HL-60 (cell line): ENCODE measurements at regions not wholly inside any gene's neighbourhood (a gene's known extent, or its start where the extent isn't known, plus 50 kb on each side); places are given as distances from the start of the nearest gene placed in this dataset.

Source experiments
- DNase-seq, 2 experiments: peaks; one replicate each; pipeline ENCODE4 v3.0.0-alpha.2; 2010 to 2020; ENCODE audit warnings: low read depth in 1 of 2, low spot score in 1 of 2
- H3K27ac ChIP-seq: fragments of 250-450 bp; sonication (Bioruptor Pico); replicated peaks from 2 replicates; pipeline ENCODE4 v1.5.1; 2020; ENCODE audit warnings: mild to moderate bottlenecking, moderate library complexity
- H3K27me3 ChIP-seq: fragments of 250-450 bp; sonication (Bioruptor Pico); 2 replicates; pipeline ENCODE4 v1.5.1; 2021; ENCODE audit warnings: mild to moderate bottlenecking, moderate library complexity; ENCODE audit not compliant: insufficient read depth, poor library complexity, severe bottlenecking
- H3K4me3 ChIP-seq: replicated peaks from 2 replicates; pipeline ENCODE4 v1.5.1; 2011; ENCODE audit warnings: mild to moderate bottlenecking, control low read depth, low read length; ENCODE audit not compliant: insufficient read depth
- CTCF ChIP-seq: IDR thresholded peaks from one replicate; pipeline ENCODE4 v1.5.1; 2011; ENCODE audit warnings: low read length, control low read depth, inconsistent platforms; ENCODE audit not compliant: insufficient read depth
- GABPA ChIP-seq: IDR thresholded peaks from 2 replicates; pipeline ENCODE4 v1.6.1; 2012; ENCODE audit warnings: low read depth
- POLR2AphosphoS5 ChIP-seq: IDR thresholded peaks from 2 replicates; pipeline ENCODE4 v1.6.1; 2012; ENCODE audit warnings: low read depth
- REST ChIP-seq: IDR thresholded peaks from 2 replicates; pipeline ENCODE4 v1.6.1; 2012; ENCODE audit warnings: low read depth; ENCODE audit not compliant: insufficient replicate concordance
- SPI1 ChIP-seq: IDR thresholded peaks from 2 replicates; pipeline ENCODE4 v1.6.1; 2012; ENCODE audit warnings: low read depth, mild to moderate bottlenecking, borderline replicate concordance

GRCh38 chr11:109612496-109612895, 190.5 kb downstream of the C11orf87 start:
- Histone ChIP-seq H3K4me3 (no peak overlapping the region), H3K27ac (no peak overlapping the region), H3K27me3 (no peaks in the 10 kb centered on the region)
- DNase-seq, result peak in 1 of 2 experiments; percentile 4
- TF ChIP-seq SPI1 (no peak), CTCF (no peak)

GRCh38 chr11:109619498-109619897, 197.5 kb downstream of the C11orf87 start:
- no peak for TF ChIP-seq GABPA
- TF ChIP-seq POLR2AphosphoS5, result no peak
- no peak for TF ChIP-seq REST
- TF ChIP-seq CTCF, result no peak
- TF ChIP-seq SPI1, result no peak
- no peak overlapping the region for H3K27ac ChIP-seq
- no peak for DNase-seq
- H3K27me3 ChIP-seq, result no peaks in the 10 kb centered on the region
- H3K4me3 ChIP-seq, result no peak overlapping the region

GRCh38 chr11:109629734-109630133, 207.7 kb downstream of the C11orf87 start:
- H3K4me3 ChIP-seq, result no peak overlapping the region
- DNase-seq, result no peak
- no peaks in the 10 kb centered on the region for H3K27me3 ChIP-seq
- no peak overlapping the region for H3K27ac ChIP-seq
- no peak for TF ChIP-seq CTCF
- TF ChIP-seq REST, result no peak
- TF ChIP-seq POLR2AphosphoS5, result no peak
- TF ChIP-seq SPI1, result no peak
- no peak for TF ChIP-seq GABPA

- no peak overlapping the region for H3K4me3 ChIP-seq
- H3K27me3 ChIP-seq, result no peaks in the 10 kb centered on the region
- DNase-seq, result peak in 1 of 2 experiments; percentile 15
- TF ChIP-seq POLR2AphosphoS5 (no peak), CTCF (no peak), GABPA (no peak), REST (peak; percentile 98), SPI1 (no peak)
- H3K27ac ChIP-seq, result no peak overlapping the region
Observed at GRCh38 chr11:109641549-109641948, 219.6 kb downstream of the C11orf87 start.
